ENCODE measurements at regions not wholly inside any gene's neighbourhood (a gene's known extent, or its start where the extent isn't known, plus 50 kb on each side); places are given as distances from the start of the nearest gene placed in this dataset.

DNA sequence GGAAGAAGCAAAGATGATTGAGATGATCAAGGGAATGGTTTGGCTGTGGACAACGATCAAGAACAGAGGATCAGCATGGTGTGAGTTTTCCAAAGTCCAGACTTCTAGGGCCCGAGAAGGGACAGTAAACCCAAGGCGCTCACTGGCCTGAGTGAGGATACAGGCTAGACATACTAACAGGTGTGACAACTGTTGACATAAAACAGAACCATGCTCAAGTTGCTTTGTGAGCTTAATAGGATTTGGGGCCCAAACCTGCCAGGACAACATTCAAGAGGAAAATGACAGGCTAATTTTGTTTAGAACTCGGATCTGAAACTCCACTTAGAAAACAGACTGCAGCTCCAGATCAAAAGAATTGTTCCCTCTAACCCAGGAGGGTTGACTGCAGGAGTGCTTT is 68.1 kb upstream of the ACKR3 start:
- DNase-seq: no peak

DNA sequence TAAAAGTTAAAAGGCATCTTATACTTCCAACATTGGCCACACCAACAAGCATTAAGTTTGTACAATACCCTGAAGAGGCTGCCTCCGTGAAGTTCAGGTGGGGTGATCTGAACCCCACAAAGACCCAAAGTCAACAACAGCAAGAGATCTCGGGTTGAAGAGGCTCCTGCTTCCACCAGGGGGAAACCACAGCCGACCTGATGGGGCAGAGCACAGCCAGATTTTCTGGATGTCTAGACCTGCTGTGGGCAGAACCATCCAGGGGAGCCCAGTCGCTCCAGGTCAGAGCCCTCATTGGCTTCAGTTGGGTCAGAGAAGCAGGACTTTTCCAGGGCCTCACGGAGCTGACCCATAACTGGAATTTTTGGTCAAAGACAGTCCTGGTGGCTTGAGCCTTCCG is 66.5 kb upstream of the ACKR3 start:
- no peak for DNase-seq

DNA sequence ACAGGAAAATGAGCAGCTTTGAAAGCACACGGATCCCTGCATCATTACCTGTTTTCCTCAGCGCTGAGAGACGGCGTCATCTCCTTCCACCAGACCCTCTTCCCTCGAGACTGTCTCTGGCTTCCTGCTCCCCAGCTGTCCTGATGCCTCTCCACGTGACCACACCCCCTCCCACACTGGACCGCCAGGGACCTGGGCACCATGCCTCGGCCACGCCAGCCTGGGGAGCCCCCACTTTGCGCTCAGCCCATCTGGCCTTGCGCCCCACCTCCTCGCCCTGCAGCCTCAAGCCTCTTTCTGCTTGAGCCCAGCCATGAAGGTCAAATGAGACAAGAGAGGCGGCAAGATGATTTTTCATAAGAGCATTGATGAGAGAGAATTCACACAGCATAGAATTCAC is 66.0 kb upstream of the ACKR3 start:
- DNase-seq: no peak

DNA sequence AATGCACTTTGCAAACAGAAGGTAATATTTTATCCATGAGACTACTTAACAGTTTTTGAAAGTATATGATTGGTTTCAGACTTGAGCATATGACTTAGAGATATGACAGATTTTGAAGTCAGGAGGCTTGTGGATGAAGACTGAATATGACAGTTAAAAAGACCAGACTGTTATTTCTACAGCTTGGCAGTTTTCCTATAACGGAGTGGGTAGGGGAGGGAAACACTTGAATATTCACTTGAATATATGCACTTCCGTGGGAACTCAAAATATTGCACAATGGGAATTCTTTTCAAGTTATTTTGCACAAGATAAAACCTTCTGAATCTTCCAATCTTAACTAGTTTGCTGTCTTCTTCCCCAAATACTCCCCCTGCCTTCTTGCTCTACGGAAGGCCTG is 64.6 kb upstream of the ACKR3 start:
- no peak for DNase-seq

DNA sequence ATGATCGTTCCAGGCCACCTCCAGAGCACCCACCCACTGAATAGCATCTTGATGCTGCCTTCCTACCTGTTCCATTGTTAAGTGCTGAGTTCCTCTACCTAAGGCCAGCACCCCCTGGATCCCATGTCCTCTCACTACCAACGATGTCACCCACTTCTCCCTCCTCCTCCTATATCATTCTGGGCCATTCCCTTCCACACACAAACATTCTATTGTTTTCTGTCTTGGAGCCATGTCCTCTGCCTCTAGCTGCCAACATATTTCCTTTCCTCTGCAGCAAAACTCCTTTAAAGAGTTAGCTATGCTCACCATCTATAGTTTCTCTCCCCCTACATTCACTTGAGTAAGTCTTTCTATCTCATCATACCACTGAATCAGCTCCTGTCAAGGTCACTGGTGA is 64.0 kb upstream of the ACKR3 start:
- DNase-seq: no peak

DNA sequence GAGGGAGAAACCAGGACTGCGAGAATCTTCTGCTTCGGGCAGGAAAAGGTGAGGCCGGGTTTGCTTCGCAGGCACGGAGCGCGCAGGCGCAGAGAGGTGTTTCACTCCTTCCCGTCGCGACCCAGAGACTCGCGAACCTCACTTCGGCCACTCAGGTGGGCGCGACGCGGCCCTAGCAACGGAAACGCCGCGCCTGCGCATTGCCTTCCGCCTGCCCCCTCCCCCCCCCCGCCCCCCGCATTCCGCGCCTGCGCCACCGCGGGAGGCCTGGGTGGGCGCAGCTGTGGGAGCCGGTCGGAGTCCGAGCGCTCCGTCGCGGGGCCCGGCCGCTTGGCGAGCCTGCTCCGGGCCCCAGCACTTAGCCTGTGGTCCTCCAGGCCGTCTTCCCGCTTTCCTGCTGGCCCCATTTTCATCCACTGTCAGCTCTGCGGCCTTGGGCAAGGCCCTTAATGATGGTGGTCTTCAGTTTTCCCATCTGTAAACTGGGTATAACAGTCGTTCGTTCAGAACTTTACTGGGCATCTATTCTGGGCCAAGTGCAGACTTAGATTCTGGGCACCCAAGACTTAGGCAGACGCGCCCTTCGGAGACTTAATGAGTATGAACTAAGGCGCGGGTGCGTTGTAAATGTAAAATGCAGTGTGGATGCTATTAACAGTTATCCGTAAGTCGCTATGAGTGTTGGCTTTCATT is 62.1 kb upstream of the ACKR3 start:
- no peak for DNase-seq

DNA sequence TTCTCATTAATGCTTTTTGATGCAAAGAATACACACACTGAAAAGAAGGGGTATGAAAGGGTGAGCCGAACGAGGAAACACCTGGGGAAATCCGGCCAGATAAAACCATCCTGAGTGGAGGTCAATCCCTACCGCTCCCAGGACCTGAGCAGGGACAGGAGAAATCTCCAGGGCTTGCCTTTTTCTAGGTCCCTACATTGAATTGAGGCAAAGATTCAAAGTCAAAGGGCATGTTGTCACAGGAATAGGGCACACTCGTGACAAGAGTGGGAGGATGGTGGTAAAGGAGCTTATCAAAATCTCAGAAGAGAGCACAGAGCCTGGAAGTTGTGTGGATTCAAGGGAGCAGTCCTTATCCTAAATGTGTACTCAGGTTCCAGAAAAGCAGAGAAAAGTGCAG is 61.2 kb upstream of the ACKR3 start:
- no peak for DNase-seq

DNA sequence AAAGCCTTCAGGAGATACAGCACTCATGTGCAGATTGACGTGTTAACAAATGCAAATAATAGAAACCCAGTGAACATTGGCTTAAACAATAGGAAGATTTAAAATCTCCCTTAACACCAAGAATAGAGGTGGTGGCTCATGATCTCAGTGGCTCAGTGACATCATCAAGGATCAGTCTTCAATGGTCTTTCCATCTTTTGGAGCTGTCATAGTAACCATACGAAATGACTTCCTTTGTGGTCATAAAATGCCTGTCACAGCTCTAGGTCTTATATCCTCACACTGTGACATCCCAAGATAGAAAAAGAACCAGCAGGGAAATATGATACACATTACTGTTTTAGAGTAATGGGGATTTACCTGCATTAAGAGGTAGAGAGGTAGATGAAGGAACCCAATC is 59.6 kb upstream of the ACKR3 start:
- peak in 1 of 2 donors; percentile 17 for DNase-seq

DNA sequence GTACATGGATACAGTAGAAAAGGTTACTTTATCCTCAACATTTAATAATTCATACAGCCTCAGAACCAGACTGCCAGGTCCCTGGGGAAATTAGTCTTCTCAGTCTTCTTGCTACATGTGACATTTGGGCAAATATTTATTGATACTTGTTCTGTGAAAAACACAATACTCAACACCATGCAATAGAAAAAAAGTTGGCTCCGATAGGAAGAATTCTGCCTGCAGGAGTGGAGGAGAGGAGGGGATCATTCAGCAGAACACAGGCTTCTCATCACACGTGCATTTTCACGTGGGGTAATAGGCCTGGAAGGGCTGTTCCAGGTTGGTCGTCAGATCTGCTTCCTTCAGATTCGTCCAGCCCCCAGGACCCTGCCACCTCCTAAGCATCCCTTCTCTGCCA is 58.4 kb upstream of the ACKR3 start:
- no peak for DNase-seq

DNA sequence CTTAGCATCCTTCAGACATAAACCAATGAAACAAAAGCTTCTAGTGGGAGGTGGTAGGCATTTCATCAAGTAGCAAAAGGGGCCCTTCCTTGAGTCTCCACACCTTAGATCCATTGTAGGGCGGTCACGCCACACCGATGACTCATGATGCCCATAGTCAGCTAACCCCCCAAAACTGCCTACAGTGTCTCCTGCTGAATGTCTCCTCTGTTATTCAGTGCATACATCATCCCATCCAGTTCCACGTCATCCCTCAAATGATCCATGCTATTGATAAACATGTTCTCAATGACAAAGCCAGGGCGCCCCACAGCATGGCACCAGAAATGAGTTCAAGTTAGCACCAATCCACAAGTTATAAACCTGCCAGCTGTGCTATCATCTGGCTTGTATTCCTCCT is 57.4 kb upstream of the ACKR3 start:
- DNase-seq: no peak

DNA sequence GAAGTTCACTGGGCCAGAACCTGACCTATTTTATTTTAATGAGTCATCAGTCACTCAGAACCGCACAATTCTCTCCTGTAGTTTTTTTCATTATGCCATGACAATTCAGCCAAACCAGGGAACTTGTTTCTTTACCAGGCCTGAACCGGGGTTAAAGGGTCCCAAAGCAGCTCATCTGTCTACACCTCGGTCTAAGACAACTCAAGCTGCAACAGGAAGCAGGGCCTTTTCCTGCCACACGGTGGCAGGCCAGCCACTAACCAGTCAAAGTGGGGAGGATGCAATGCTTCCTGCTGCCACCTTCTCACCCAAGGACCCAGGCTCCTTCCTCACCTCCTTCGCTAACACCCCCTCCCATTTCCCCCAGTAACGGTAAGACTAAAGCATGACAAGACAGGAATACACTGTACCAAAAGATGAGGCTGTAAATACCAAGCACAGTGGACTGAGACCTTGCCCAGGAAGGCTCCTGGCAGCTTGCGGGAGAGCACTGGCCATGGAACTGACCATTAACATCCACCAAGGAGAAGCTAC is 56.7 kb upstream of the ACKR3 start:
- DNase-seq: peak in 1 of 2 donors; percentile 56

DNA sequence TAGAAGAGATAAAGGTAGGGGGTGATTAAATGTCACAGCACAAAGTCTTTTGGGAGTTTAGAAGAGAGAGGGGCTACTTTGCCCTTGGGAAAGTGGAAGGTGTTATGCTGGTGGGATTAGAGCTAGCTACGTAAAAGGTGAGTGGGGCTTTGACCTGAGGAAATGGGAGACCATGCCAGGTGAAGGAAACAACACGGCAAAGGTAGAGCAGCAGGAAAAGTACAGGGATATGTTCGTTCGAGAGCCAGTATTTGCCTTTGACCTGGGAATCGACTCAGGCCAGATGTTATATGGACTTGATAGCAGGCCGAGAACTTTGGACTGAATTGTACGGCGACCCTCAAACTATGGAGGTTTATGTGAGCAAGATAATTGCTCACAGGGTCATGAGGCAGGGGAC is 55.7 kb upstream of the ACKR3 start:
- DNase-seq: no peak

DNA sequence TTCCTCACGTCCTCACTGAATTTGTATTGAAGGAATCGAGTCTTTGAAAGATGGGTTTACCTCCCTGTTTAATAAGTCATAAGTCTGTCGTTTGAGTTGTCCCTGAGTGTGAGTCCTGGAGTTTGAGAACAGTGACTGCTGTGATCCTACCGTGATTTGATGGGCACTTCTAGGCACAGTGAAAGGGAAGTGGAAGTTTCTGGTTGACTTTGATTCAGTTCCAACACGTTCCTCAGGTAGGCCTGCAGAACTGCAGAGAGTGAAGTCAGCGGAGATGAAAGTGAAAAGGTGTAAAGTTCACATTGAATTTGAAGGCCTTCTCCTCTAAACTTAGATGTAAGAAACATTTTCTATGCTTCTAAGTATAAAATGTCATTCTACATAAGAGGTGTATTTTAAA is 52.9 kb upstream of the ACKR3 start:
- DNase-seq: no peak

DNA sequence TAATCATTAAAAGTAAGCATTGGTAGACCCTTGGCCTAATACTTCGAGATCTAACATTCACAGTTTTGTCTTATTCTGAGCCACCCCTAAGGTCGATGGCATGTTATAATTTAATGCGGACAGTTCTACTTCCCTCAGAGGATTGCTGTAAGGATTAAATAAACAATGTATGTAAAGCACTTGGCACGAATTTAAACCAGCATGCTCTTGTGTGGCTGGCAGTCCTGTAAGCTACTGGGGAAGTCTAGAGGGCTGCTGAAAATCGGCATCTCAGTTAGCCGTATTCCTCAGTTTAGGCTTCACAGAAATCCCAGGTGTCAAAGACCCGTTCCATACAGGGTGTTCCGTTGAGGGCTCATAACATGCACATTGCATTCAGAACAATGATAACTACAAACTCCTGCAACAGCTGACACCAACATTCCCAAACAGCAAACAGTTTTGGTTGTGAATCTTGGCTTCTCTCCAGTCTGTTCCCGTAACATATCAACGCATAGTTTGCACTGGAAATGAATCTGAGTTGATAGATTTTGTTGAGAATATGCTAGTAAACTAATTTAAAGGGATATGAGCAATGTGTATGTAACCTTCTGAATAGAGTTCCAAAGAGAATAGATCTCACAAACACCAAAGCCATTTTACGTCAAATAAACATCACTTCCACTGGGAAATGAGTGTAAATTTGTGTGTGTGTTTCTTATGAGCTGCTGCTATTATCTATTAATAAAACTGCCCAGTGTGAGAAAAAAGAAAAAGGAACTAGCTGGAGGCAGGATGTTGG is 52.2 kb upstream of the ACKR3 start:
- no peak for DNase-seq

Measured in bone marrow (tissue), 2 donors.